Sigmoid colon (tissue), 4 donors: ENCODE measurements at regions not wholly inside any gene's neighbourhood (a gene's known extent, or its start where the extent isn't known, plus 50 kb on each side); places are given as distances from the start of the nearest gene placed in this dataset.

Experiments
- POLR2A ChIP-seq, 2 donors: fragments of 450-650 bp; IDR thresholded peaks; one replicate each; pipeline ENCODE4 v1.6.1; 2016; ENCODE audit warnings: antibody characterized with exemption in 2 of 2, mild to moderate bottlenecking in 2 of 2, moderate library complexity in 2 of 2
- POLR2AphosphoS5 ChIP-seq, 4 donors: sonication (generic); formaldehyde crosslinking; IDR thresholded peaks; one replicate each; pipeline ENCODE4 v1.6.1; 2017; ENCODE audit warnings: antibody characterized with exemption in 4 of 4
- TF ChIP-seq, protein P1 (sequence below), 4 experiments: fragments of 450-650 bp in 3 of 4; fragments of 200-600 bp in 1 of 4; IDR thresholded peaks; one replicate each; pipeline ENCODE4 v1.5.1; 2016 to 2019; ENCODE audit warnings: antibody characterized with exemption in 4 of 4, mild to moderate bottlenecking in 3 of 4, moderate library complexity in 2 of 4

DNA sequence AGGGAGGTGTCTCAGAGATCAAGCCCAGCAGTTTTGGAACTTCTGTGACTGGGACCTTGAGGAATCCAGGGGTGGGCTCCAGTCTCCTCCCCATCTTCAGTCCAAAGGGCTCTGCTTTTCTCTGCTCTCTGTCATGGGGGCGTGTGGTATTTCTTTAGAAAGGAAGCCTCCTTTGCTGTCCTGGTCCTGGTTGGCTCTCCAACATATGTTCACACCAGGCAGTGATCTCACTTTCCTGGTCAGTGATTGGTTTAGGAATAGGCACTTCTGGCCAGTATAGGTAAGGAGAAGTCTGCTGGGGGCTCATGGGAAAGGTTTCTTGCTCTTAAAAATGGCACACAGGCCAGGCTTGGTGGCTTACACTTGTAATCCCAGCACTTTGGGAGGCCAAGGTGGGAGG is 115.5 kb upstream of the HAAO start:
- no peak for TF ChIP-seq POLR2AphosphoS5 (IDR thresholded peaks at IDR 0.05)
- TF ChIP-seq, protein P1, sequence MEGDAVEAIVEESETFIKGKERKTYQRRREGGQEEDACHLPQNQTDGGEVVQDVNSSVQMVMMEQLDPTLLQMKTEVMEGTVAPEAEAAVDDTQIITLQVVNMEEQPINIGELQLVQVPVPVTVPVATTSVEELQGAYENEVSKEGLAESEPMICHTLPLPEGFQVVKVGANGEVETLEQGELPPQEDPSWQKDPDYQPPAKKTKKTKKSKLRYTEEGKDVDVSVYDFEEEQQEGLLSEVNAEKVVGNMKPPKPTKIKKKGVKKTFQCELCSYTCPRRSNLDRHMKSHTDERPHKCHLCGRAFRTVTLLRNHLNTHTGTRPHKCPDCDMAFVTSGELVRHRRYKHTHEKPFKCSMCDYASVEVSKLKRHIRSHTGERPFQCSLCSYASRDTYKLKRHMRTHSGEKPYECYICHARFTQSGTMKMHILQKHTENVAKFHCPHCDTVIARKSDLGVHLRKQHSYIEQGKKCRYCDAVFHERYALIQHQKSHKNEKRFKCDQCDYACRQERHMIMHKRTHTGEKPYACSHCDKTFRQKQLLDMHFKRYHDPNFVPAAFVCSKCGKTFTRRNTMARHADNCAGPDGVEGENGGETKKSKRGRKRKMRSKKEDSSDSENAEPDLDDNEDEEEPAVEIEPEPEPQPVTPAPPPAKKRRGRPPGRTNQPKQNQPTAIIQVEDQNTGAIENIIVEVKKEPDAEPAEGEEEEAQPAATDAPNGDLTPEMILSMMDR (IDR thresholded peaks at IDR 0.05) = no peak
- no peak for TF ChIP-seq POLR2A (IDR thresholded peaks at IDR 0.05)
